ENCODE measurements at regions not wholly inside any gene's neighbourhood (a gene's known extent, or its start where the extent isn't known, plus 50 kb on each side); places are given as distances from the start of the nearest gene placed in this dataset.

GRCh38 chr15:31263751-31264558 lies 62.7 kb upstream of the KLF13 start:
- DNase-seq (ENCODE audit: low read depth): no peak

GRCh38 chr15:31264559-31265089 lies 62.0 kb upstream of the KLF13 start:
- DNase-seq (ENCODE audit: low read depth): no peak

DNA sequence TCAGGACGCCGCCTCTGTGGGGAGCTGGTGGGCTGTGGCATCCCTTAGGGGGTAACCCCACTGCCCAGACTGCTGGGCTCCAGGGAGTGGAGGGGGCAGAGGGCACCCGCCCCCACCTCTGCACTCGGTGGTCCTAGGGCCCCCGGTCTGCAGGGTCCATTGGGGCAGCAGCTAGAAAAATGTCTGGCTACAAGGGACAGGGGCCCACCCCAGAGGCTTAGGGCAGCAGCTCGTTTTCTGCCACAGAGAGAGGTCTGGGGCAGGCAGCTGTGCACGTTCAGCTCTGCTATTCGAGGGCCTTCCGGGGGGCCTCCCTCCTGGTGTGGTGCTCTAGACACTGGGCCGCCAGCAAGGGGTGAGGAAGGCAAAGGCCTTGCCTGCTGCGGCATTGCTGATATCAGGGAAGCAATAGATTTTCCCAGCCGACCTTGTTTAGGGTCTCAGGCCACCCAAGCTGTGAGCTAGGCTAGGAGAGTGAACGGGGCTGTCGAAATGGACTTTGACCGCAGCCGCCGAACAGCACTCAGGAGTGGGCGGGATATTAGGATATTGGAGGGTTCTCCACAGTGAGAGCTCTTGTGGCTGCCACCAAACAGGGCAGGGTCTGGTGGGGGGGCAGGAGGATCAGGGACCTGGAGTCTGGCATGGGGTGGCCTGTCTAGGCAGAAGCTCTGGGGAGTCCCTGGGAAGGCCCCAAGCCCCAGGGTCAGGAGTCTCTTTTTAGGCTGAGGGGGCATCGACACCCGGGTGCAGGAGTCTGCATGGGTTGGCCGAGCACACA lies 61.4 kb upstream of the KLF13 start:
- DNase-seq (ENCODE audit: low read depth): no peak

GRCh38 chr15:31265871-31266711 lies 60.5 kb upstream of the KLF13 start:
- DNase-seq (ENCODE audit: low read depth): no peak

- no peak for DNase-seq (ENCODE audit: low read depth)
Observed at GRCh38 chr15:31266712-31267111, 59.9 kb upstream of the KLF13 start.

DNA sequence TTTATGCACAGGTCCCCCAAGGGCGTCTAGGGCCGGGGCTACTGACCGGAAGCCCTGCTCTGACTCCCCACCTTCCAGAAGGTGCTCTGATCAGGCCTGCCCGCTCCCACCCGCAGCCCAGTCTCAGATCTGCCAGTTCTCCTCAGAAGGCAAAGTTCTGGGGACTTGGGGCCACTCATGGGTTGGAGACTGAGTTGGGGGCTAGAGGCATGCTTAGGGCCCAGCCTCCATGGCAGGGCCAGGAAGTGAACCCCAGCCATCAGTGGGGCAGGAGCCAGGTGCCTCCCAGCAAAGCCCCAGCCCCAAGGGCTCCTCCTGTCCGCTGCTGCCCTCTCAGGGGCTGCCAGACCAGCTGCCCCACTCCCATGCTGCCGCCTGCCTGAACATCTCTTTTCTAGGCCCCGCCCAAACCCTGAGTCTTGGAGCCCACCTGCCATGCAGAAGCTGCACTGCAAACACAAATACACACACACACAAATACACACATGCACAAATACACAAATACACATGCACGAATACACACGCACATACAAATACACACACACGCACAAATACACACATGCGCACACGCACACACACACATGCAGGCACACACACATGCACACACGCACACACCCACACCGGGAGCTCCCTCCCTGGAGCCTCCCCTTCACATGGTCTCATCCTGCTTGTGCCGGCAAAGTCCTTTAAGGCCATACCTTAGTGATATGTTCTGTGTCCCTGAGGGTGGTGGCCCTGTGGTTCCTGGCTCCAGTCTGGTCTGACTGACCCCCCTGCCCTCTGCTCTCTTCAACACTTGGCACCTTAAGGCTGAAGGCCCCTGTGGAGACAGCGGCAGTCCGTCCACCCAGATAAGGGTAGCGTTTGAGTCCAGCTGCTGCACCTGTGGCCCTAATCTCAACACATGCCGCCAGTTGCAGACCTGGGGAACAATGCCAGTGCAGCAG lies 59.2 kb upstream of the KLF13 start:
- DNase-seq (ENCODE audit: low read depth): no peak

DNA sequence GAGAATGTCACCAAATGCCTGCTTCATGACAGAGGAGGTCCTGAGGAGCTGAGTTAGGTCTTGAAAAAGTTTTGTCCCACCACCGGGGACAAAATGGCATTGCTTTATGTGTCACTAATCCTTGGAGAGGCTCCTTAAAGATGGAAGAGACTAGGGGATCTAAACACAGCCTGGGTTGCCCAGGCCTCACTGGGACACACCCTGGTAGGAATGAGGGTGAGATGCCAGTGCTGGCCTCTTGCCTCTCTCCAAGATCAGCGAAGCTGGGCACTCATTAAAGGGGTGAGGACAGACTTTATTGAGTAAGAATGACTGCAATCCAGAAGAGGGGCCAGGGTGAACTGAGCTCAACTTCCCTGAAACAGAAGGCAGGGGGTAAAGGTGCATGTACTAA lies 58.5 kb upstream of the KLF13 start:
- no peak for DNase-seq (ENCODE audit: low read depth)

DNA sequence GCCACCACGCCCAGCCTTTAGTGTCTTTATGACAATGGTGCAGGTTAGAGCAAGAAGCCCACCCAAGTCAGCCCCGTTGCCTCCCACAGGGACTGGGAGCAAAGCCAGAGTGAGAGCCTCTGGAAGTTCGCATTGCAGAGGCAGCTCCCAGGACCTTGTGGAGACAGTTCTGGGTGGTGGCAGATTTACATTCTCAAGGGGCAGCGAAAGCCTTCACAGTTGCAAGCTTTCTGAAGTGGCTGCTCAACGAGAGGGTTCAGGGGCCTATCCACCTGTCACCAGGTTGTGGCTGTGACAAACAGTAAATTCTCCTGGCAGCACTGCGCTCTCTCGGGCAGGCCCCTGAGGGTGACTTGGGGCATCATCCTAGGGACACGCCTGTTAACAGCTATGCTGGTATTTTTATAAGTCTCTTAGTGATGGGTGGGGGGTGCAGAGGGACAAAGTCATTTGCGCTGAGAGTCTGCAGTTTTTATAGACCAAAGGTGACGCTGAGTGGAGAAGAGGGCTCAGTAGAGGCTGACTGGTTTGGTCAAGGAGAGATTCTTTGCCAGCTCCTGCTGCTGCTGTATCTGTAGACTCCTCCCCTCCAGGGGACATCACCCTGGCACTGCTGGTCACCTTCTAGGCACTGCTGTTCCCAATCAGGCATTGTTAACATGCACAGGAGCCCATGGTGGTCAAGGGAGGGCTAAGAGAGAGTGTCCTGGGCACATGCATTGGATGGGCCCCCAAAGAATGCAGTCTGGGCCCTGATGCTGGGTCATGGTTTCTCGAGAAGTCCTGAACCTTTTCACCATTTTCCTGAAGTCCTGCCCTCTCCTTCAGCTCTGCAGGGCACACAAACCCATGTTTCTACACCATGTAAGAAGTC lies 57.5 kb upstream of the KLF13 start:
- no peak for DNase-seq (ENCODE audit: low read depth)

- DNase-seq (ENCODE audit: low read depth): no peak
Observed at GRCh38 chr15:31269816-31270575, 56.6 kb upstream of the KLF13 start.

- no peak for DNase-seq (ENCODE audit: low read depth)
Observed at GRCh38 chr15:31270767-31271166, 55.9 kb upstream of the KLF13 start.

- no peak for DNase-seq (ENCODE audit: low read depth)
Observed at GRCh38 chr15:31271224-31271635, 55.4 kb upstream of the KLF13 start.

DNA sequence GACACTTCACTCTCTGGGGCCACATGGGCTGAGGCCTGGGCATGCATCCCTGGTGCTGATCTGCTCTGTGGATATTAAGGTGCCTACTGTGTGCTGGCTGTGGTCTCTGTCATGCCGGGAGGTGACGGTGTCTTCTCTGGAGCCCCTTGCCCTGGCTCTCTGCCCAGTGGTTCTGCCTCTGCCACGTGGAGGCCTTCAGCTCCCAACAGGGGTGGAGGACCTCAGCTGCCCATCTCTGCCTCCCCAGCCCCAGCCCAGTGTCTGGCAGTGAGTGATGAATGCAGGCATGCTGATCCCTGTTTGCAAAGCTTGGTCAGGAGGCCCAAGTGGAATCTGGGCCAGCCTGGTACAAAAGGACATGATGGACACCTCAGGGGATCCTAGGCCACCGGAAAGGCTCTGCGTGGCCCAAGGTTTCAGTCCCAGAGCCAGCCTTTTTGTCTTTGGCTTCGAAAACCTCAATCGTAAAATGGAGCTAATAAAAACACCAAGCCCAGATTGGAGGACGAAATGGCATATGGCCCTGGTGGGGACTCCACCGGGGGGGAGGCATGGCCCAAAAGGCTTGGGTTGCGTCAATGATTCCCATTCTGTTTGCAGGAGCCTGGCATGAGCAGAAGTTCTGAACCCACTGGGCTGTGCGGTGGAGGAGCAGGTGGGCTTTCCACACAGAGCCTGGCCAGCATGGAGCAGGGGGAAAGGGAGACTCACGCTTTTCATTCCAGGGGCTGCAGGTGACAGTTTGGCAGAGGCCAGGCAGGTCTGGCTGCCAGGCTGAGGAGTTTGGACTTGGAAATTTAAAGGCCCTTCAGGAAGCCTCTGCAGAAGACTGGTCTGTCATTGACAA lies 54.7 kb upstream of the KLF13 start:
- DNase-seq (ENCODE audit: low read depth): no peak

- no peak for DNase-seq (ENCODE audit: low read depth)
Observed at GRCh38 chr15:31272558-31273257, 53.9 kb upstream of the KLF13 start.

- no peak for DNase-seq (ENCODE audit: low read depth)
Observed at GRCh38 chr15:31273258-31273941, 53.2 kb upstream of the KLF13 start.

- DNase-seq (ENCODE audit: low read depth): no peak
Observed at GRCh38 chr15:31274496-31275330, 51.9 kb upstream of the KLF13 start.
